ENCODE measurements at regions not wholly inside any gene's neighbourhood (a gene's known extent, or its start where the extent isn't known, plus 50 kb on each side); places are given as distances from the start of the nearest gene placed in this dataset.
A peak's percentile ranks its signal among the peaks of the same experiment; 100 is the strongest.

GRCh38 chr5:32523625-32524024 is 61.7 kb upstream of the SUB1 start:
- DNase-seq (ENCODE audit: low read depth, low spot score), result no peak
- no peaks in the 10 kb centered on the region for H3K79me2 ChIP-seq (ENCODE audit: insufficient read depth, low read length)
- no TSS peak for BruUV-seq (replicated peaks)

More at GRCh38 chr5:32523625-32524024, 61.7 kb upstream of the SUB1 start:
- no peaks in the 10 kb centered on the region for H3K9me2 ChIP-seq (ENCODE audit: insufficient read depth)
- POLR2A ChIA-PET, result no interaction called here
- no peaks in the 10 kb centered on the region for H3K36me3 ChIP-seq (ENCODE audit: control insufficient read depth in 1 of 2, insufficient read depth in 2 of 2, low read length in 2 of 2)
- no peaks in the 10 kb centered on the region; a peak in 1 of 4 replicates for H3K4me1 ChIP-seq (ENCODE audit: control insufficient read depth in 1 of 2, insufficient read depth in 2 of 2, low read length in 2 of 2)
- ATAC-seq, result peak; percentile 95
- H3K9me3 ChIP-seq (ENCODE audit: control insufficient read depth in 1 of 2, insufficient read depth in 1 of 2, low read depth in 1 of 2, low read length in 2 of 2), result no peaks in the 10 kb centered on the region
- no peaks in the 10 kb centered on the region for H3K27me3 ChIP-seq (ENCODE audit: insufficient read depth, low read length)
- H3K27ac ChIP-seq (ENCODE audit: low read depth, low read length), result no peak overlapping the region
- TF ChIP-seq YY1 (IDR thresholded peaks at IDR 0.05; ENCODE audit: extremely low read depth, insufficient replicate concordance, low read depth, low read length) (no peak), JUND (IDR thresholded peaks at IDR 0.05) (no peak), CTCF (IDR thresholded peaks at IDR 0.05 in 2 of 3, conservative IDR thresholded peaks at IDR 0.05 in 1 of 3; ENCODE audit: borderline replicate concordance in 1 of 3, insufficient read depth in 1 of 3, low read depth in 2 of 3, low read length in 2 of 3) (peak in 2 of 3 experiments; percentile 34 to 49; a peak in 1 of 6 replicates), CEBPB (IDR thresholded peaks at IDR 0.05; ENCODE audit: low read depth) (no peak), SRF (IDR thresholded peaks at IDR 0.05; ENCODE audit: low read depth) (no peak), SP1 (IDR thresholded peaks at IDR 0.05; ENCODE audit: low read depth) (no peak), POLR2AphosphoS5 (IDR thresholded peaks at IDR 0.05; ENCODE audit: low read depth, low read length) (no peak), EZH2phosphoT487 (IDR thresholded peaks at IDR 0.05; ENCODE audit: borderline replicate concordance) (no peak), POLR2A (IDR thresholded peaks at IDR 0.05; ENCODE audit: borderline replicate concordance, extremely low read depth, insufficient read depth, insufficient read length) (no peak), FOSL1 (IDR thresholded peaks at IDR 0.05; ENCODE audit: low read depth) (no peak), RAD21 (IDR thresholded peaks at IDR 0.05; ENCODE audit: low read depth) (peak; percentile 28; the same call in 1 of the 2 replicates), ZBTB33 (IDR thresholded peaks at IDR 0.05; ENCODE audit: extremely low read depth, insufficient replicate concordance, low read length) (no peak), ELF1 (IDR thresholded peaks at IDR 0.05; ENCODE audit: borderline replicate concordance, low read depth) (no peak), MAX (IDR thresholded peaks at IDR 0.05) (no peak), ATF3 (IDR thresholded peaks at IDR 0.05) (no peak)
- CTCF ChIA-PET, result interaction anchor here (1.6 kb wide), 1 partner anchor 66 kb away, joined by 7 read pairs; no protein-coding TSS in a partner anchor
- H3K4me3 ChIP-seq (replicated peaks in 1 of 2; ENCODE audit: low read depth in 1 of 2, low read length in 2 of 2), result no peak overlapping the region
- intact Hi-C loops (cut with micrococcal nuclease), result no loop called here
- no peak overlapping the region for H3K9ac ChIP-seq (ENCODE audit: low read length)
- H4K20me1 ChIP-seq (ENCODE audit: insufficient read depth), result no peaks in the 10 kb centered on the region
- no peak overlapping the region for H2AFZ ChIP-seq (ENCODE audit: low read depth, low read length, poor library complexity, severe bottlenecking)
- no peak overlapping the region for H3K4me2 ChIP-seq (ENCODE audit: low read length)
- RAD21 ChIA-PET (ENCODE audit: low non-redundant PET in 1 of 2, low total read pairs in 2 of 2, uncharacterized antibody in 2 of 2, unreplicated experiment in 2 of 2), result no interaction called here

Data from HCT116 (cell line).